ENCODE measurements at regions not wholly inside any gene's neighbourhood (a gene's known extent, or its start where the extent isn't known, plus 50 kb on each side); places are given as distances from the start of the nearest gene placed in this dataset.

DNA sequence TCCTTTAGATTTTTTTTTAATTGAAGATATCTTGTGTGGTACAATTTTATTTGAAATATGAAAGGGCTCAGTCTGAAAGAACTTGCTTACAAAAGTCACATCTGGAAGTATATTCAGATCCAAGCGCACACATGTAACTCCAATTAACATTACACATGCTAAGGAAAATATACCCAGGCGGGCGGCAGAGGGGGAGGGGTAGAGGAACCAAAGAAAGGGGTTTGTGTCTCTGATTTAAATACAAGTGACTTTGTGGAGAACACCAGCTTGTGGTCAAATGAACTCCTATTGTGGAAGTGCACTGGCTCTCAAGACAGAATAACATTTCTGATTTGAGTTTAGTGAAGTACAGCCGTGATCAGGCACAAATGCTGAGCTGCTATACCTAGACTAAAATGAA is 280.2 kb upstream of the SOX11 start:
- TF ChIP-seq ZNF664 (tag by site-specific recombination; IDR thresholded peaks at IDR 0.05) (no peak), ZNF239 (tag by site-specific recombination; IDR thresholded peaks at IDR 0.05) (no peak), ZNF24 (tag by site-specific recombination; IDR thresholded peaks at IDR 0.05) (no peak), ZNF398 (tag by site-specific recombination; IDR thresholded peaks at IDR 0.05) (no peak), ZBTB44 (tag by site-specific recombination; IDR thresholded peaks at IDR 0.05) (no peak), ZNF561 (tag by site-specific recombination; IDR thresholded peaks at IDR 0.05; ENCODE audit: borderline replicate concordance) (no peak), ZBTB21 (tag by site-specific recombination; IDR thresholded peaks at IDR 0.05) (no peak), ZNF311 (tag by site-specific recombination; IDR thresholded peaks at IDR 0.05; ENCODE audit: borderline replicate concordance) (no peak), ZSCAN4 (tag by site-specific recombination; IDR thresholded peaks at IDR 0.05) (no peak), REPIN1 (tag by site-specific recombination; IDR thresholded peaks at IDR 0.05; ENCODE audit: low read depth) (no peak), ZEB2 (tag by site-specific recombination; IDR thresholded peaks at IDR 0.05) (no peak), HOXD13 (CRISPR knock-in tag; IDR thresholded peaks at IDR 0.05; ENCODE audit: borderline replicate concordance) (no peak)
- TF ChIP-seq, protein P1, sequence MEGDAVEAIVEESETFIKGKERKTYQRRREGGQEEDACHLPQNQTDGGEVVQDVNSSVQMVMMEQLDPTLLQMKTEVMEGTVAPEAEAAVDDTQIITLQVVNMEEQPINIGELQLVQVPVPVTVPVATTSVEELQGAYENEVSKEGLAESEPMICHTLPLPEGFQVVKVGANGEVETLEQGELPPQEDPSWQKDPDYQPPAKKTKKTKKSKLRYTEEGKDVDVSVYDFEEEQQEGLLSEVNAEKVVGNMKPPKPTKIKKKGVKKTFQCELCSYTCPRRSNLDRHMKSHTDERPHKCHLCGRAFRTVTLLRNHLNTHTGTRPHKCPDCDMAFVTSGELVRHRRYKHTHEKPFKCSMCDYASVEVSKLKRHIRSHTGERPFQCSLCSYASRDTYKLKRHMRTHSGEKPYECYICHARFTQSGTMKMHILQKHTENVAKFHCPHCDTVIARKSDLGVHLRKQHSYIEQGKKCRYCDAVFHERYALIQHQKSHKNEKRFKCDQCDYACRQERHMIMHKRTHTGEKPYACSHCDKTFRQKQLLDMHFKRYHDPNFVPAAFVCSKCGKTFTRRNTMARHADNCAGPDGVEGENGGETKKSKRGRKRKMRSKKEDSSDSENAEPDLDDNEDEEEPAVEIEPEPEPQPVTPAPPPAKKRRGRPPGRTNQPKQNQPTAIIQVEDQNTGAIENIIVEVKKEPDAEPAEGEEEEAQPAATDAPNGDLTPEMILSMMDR (tag by site-specific recombination; IDR thresholded peaks at IDR 0.05): no peak
- TF ChIP-seq, protein P2, sequence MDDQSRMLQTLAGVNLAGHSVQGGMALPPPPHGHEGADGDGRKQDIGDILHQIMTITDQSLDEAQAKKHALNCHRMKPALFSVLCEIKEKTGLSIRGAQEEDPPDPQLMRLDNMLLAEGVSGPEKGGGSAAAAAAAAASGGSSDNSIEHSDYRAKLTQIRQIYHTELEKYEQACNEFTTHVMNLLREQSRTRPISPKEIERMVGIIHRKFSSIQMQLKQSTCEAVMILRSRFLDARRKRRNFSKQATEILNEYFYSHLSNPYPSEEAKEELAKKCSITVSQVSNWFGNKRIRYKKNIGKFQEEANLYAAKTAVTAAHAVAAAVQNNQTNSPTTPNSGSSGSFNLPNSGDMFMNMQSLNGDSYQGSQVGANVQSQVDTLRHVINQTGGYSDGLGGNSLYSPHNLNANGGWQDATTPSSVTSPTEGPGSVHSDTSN (CRISPR knock-in tag; IDR thresholded peaks at IDR 0.05): no peak
